GM12878 (cell line): ENCODE measurements at regions not wholly inside any gene's neighbourhood (a gene's known extent, or its start where the extent isn't known, plus 50 kb on each side); places are given as distances from the start of the nearest gene placed in this dataset.

ENCODE experiments used
- ATAC-seq: fragments of 200-7000 bp; cut with Tn5 transposase; 3 replicates; pipeline ENCODE4 v1.9.1; 2020; ENCODE audit warnings: mild to moderate bottlenecking, moderate library complexity
- BruUV-seq: library from RNA; stranded (reverse); fragments of 400-500 nt; replicated peaks from 2 replicates; lab custom pipeline; 2021; lab: Mats Ljungman, UMichigan
- CTCF ChIA-PET: fragments of 300-600 bp; sonication (Branson Sonifier 250); formaldehyde crosslinking; extraction: SDS; loops from one replicate; lab custom pipeline; 2021; ENCODE audit warnings: inconsistent platforms; lab: Yijun Ruan, JAX
- POLR2A ChIA-PET: fragments of 350-600 bp; formaldehyde crosslinking; extraction: SDS; loops from one replicate; lab custom pipeline; 2021; ENCODE audit warnings: inconsistent platforms; lab: Charles Lee
- RAD21 ChIA-PET: fragments of 300-600 bp; sonication (Branson Sonifier 250); formaldehyde crosslinking; loops from one replicate; lab custom pipeline; 2023; ENCODE audit warnings: antibody characterized with exemption; ENCODE audit not compliant: unreplicated experiment; lab: Charles Lee
- SMC1A ChIA-PET: fragments of 300-600 bp; sonication (Branson Sonifier 250); formaldehyde crosslinking; loops from one replicate; lab custom pipeline; 2023; ENCODE audit not compliant: unreplicated experiment, uncharacterized antibody; lab: Charles Lee
- DNase-seq: peaks from one replicate; pipeline ENCODE4 v3.0.0-alpha.2; 2011; ENCODE audit warnings: low read depth, low spot score
- FAIRE-seq: peaks from 3 replicates; lab custom pipeline; 2011; peaks lifted over from hg19 to GRCh38; lab: Jason Lieb, UNC
- H2AFZ ChIP-seq: 2 replicates; pipeline ENCODE4 v1.6.0; 2011; ENCODE audit warnings: low read depth, low read length, control low read depth; ENCODE audit not compliant: control insufficient read depth
- H3K27ac ChIP-seq: 2 replicates; pipeline ENCODE4 v1.5.1; 2011; ENCODE audit warnings: control low read depth; ENCODE audit not compliant: control insufficient read depth, insufficient read depth
- H3K27me3 ChIP-seq, 2 experiments: replicated peaks in 1 of 2; 2 replicates each; pipeline versions ENCODE4 v1.6.0 to v1.6.1; 2011; ENCODE audit warnings: low read length in 1 of 2; ENCODE audit not compliant: control insufficient read depth in 2 of 2, insufficient read depth in 2 of 2
- H3K36me3 ChIP-seq, 2 experiments: 2 replicates each; pipeline ENCODE4 v1.5.1; 2011; ENCODE audit warnings: low read length in 1 of 2; ENCODE audit not compliant: control insufficient read depth in 2 of 2, insufficient read depth in 2 of 2
- H3K4me1 ChIP-seq: 2 replicates; pipeline ENCODE4 v1.6.1; 2011; ENCODE audit warnings: mild to moderate bottlenecking, low read length, moderate library complexity, mixed read lengths; ENCODE audit not compliant: control insufficient read depth, insufficient read depth
- H3K4me2 ChIP-seq: 2 replicates; pipeline ENCODE4 v1.6.0; 2011; ENCODE audit warnings: control low read depth; ENCODE audit not compliant: control insufficient read depth, insufficient read depth
- H3K4me3 ChIP-seq: fragments of 200-600 bp; sonication (generic); 2 replicates; pipeline ENCODE4 v1.5.1; 2016
- H3K79me2 ChIP-seq: 2 replicates; pipeline ENCODE4 v1.6.0; 2011; ENCODE audit warnings: low read length; ENCODE audit not compliant: control insufficient read depth, insufficient read depth
- H3K9ac ChIP-seq: 2 replicates; pipeline ENCODE4 v1.8.0; 2011; ENCODE audit warnings: low read length, control low read depth, mixed read lengths; ENCODE audit not compliant: control insufficient read depth, insufficient read depth
- H3K9me3 ChIP-seq: replicated peaks from 3 replicates; pipeline ENCODE4 v1.5.1; 2011; ENCODE audit warnings: mild to moderate bottlenecking, low read length; ENCODE audit not compliant: control insufficient read depth, insufficient read depth
- H4K20me1 ChIP-seq: 2 replicates; pipeline ENCODE4 v1.6.0; 2011; ENCODE audit not compliant: control insufficient read depth, insufficient read depth
- CHD2 ChIP-seq: IDR thresholded peaks from 2 replicates; pipeline ENCODE4 v1.6.1; 2011; ENCODE audit warnings: low read depth, low read length, improper control_type of control experiment, borderline replicate concordance
- EP300 ChIP-seq, 2 experiments: fragments of 150-350 bp in 1 of 2; IDR thresholded peaks; 2 replicates each; pipeline ENCODE4 v1.6.1; 2011 to 2012; ENCODE audit warnings: low read depth in 2 of 2, low read length in 2 of 2, borderline replicate concordance in 1 of 2, improper control_type of control experiment in 1 of 2, inconsistent platforms in 1 of 2; ENCODE audit not compliant: control insufficient read depth in 1 of 2
- PAX5 ChIP-seq: IDR thresholded peaks from 2 replicates; pipeline ENCODE4 v1.6.1; 2011; ENCODE audit warnings: low read depth, low read length, borderline replicate concordance
- POLR2AphosphoS2 ChIP-seq: IDR thresholded peaks from 2 replicates; pipeline ENCODE4 v1.6.1; 2011; ENCODE audit warnings: low read depth, mild to moderate bottlenecking, low read length, improper control_type of control experiment, moderate library complexity
- RFX5 ChIP-seq: IDR thresholded peaks from 2 replicates; pipeline ENCODE4 v1.6.1; 2011; ENCODE audit warnings: low read depth, low read length, improper control_type of control experiment
- TCF12 ChIP-seq: IDR thresholded peaks from 2 replicates; pipeline ENCODE4 v1.6.1; 2011; ENCODE audit warnings: low read depth, mild to moderate bottlenecking, low read length
- WGBS: methylation state at CpG from one replicate; pipeline ENCODE4 v1.1.6; 2016; ENCODE audit warnings: low lambda C conversion rate; ENCODE audit not compliant: insufficient replicate concordance, insufficient coverage; ENCODE audit errors: missing lambda C conversion rate; 5-methylcytosine and 5-hydroxymethylcytosine counted together
- in situ Hi-C: fragments of 300-500 bp; cut with MboI; formaldehyde crosslinking; loops from 9 replicates; pipeline ENCODE4 v1.14.3; 2018; ENCODE audit warnings: mixed read lengths
- intact Hi-C: fragments of 100-400 bp; cut with micrococcal nuclease; formaldehyde crosslinking; loops from one replicate; pipeline ENCODE4 v1.14.2; 2022; ENCODE audit not compliant: unreplicated experiment

- Histone ChIP-seq H3K9me3 (no peaks in the 10 kb centered on the region), H3K9ac (no peak overlapping the region), H3K36me3 (no peaks in the 10 kb centered on the region), H3K4me3 (no peak overlapping the region), H3K4me1 (no peaks in the 10 kb centered on the region), H3K79me2 (no peaks in the 10 kb centered on the region), H3K4me2 (no peak overlapping the region), H3K27me3 (no peaks in the 10 kb centered on the region), H2AFZ (no peak overlapping the region), H4K20me1 (no peaks in the 10 kb centered on the region), H3K27ac (no peak overlapping the region)
- BruUV-seq, result no TSS peak
- intact Hi-C loops (no loop called here), in situ Hi-C loops (no loop called here)
- POLR2A ChIA-PET, result interaction anchor here (0.6 kb wide), 1 partner anchor 624 kb away, joined by 4 read pairs; no protein-coding TSS in a partner anchor
- CTCF ChIA-PET, result no interaction called here
- SMC1A ChIA-PET, result interaction anchor here (0.6 to 1.1 kb wide), 3 partner anchors 27 to 401 kb away, joined by 3 to 4 read pairs (median 3); no protein-coding TSS in a partner anchor
- ATAC-seq (no peak), DNase-seq (no peak), FAIRE-seq (no peak)
- TF ChIP-seq TCF12 (no peak), RFX5 (no peak), PAX5 (no peak), POLR2AphosphoS2 (no peak), EP300 (IDR thresholded peaks at IDR 0.05; ENCODE audit: borderline replicate concordance in 1 of 2, control insufficient read depth in 1 of 2, low read depth in 2 of 2, low read length in 2 of 2) (no peak), CHD2 (no peak)
- WGBS, result 45% methylated on average over 2 of the region's 2 CpGs
- RAD21 ChIA-PET, result interaction anchor here (0.6 kb wide), 2 partner anchors 195 to 214 kb away, joined by 3 read pairs; no protein-coding TSS in a partner anchor
Observed at GRCh38 chr4:38284294-38285030, 324.3 kb downstream of the PTTG2 start.
